ENCODE measurements at regions not wholly inside any gene's neighbourhood (a gene's known extent, or its start where the extent isn't known, plus 50 kb on each side); places are given as distances from the start of the nearest gene placed in this dataset.

DNA sequence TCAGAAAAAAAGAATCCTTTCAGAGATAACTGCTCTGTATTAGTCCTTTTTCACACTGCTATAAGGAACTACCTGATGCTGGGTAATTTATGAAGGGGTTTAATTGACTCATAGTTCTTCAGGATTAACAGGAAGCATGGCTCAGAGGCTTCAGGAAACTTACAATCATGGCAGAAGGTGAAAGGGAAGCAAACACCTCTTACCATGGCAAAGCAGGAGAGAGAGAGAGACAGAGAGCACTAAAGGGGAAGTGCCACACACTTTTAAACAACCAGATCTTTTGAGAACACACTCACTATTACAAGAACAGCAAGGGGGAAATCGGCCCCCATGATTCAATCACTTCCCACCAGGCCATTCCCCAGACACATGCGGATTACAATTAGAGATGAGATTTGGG is 114.2 kb downstream of the TES start:
- ATAC-seq (no peak), DNase-seq (ENCODE audit: low spot score) (no peak)
- Mint-ChIP-seq H3K36me3 (ENCODE audit: low read depth) (no peaks in the 10 kb centered on the region), H3K9me3 (peaks cover 1% of the 10 kb centered on the region; the same call in 1 of the 3 replicates), H3K4me1 (no peaks in the 10 kb centered on the region; the same call in 2 of the 3 replicates), H3K4me3 (no peak overlapping the region), H3K27me3 (ENCODE audit: insufficient read depth, low read depth, poor library complexity) (no peaks in the 10 kb centered on the region), H3K27ac (no peak overlapping the region)
- Histone ChIP-seq H3K4me1 (ENCODE audit: insufficient read depth) (no peaks in the 10 kb centered on the region), H3K9me2 (ENCODE audit: insufficient read depth) (no peaks in the 10 kb centered on the region), H3K27me3 (ENCODE audit: insufficient read depth) (no peaks in the 10 kb centered on the region), H3K79me2 (replicated peaks; ENCODE audit: insufficient read depth) (no peaks in the 10 kb centered on the region), H3F3A (replicated peaks; ENCODE audit: low read depth) (no peaks in the 10 kb centered on the region), H3K36me3 (ENCODE audit: insufficient read depth) (no peaks in the 10 kb centered on the region), H3K27ac (ENCODE audit: low read depth) (no peak overlapping the region), H3K4me2 (no peak overlapping the region), H2AFZ (no peak overlapping the region), H4K20me1 (replicated peaks; ENCODE audit: insufficient read depth) (no peaks in the 10 kb centered on the region), H3K4me3 (no peak overlapping the region)
- TF ChIP-seq POLR2AphosphoS5 (IDR thresholded peaks at IDR 0.05; ENCODE audit: low read depth) (no peak), ZNF331 (CRISPR knock-in tag; IDR thresholded peaks at IDR 0.05; ENCODE audit: low read depth) (no peak)
- TF ChIP-seq, protein P1, sequence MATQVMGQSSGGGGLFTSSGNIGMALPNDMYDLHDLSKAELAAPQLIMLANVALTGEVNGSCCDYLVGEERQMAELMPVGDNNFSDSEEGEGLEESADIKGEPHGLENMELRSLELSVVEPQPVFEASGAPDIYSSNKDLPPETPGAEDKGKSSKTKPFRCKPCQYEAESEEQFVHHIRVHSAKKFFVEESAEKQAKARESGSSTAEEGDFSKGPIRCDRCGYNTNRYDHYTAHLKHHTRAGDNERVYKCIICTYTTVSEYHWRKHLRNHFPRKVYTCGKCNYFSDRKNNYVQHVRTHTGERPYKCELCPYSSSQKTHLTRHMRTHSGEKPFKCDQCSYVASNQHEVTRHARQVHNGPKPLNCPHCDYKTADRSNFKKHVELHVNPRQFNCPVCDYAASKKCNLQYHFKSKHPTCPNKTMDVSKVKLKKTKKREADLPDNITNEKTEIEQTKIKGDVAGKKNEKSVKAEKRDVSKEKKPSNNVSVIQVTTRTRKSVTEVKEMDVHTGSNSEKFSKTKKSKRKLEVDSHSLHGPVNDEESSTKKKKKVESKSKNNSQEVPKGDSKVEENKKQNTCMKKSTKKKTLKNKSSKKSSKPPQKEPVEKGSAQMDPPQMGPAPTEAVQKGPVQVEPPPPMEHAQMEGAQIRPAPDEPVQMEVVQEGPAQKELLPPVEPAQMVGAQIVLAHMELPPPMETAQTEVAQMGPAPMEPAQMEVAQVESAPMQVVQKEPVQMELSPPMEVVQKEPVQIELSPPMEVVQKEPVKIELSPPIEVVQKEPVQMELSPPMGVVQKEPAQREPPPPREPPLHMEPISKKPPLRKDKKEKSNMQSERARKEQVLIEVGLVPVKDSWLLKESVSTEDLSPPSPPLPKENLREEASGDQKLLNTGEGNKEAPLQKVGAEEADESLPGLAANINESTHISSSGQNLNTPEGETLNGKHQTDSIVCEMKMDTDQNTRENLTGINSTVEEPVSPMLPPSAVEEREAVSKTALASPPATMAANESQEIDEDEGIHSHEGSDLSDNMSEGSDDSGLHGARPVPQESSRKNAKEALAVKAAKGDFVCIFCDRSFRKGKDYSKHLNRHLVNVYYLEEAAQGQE (IDR thresholded peaks at IDR 0.05; ENCODE audit: unreplicated experiment): no peak
- TF ChIP-seq, protein P2, sequence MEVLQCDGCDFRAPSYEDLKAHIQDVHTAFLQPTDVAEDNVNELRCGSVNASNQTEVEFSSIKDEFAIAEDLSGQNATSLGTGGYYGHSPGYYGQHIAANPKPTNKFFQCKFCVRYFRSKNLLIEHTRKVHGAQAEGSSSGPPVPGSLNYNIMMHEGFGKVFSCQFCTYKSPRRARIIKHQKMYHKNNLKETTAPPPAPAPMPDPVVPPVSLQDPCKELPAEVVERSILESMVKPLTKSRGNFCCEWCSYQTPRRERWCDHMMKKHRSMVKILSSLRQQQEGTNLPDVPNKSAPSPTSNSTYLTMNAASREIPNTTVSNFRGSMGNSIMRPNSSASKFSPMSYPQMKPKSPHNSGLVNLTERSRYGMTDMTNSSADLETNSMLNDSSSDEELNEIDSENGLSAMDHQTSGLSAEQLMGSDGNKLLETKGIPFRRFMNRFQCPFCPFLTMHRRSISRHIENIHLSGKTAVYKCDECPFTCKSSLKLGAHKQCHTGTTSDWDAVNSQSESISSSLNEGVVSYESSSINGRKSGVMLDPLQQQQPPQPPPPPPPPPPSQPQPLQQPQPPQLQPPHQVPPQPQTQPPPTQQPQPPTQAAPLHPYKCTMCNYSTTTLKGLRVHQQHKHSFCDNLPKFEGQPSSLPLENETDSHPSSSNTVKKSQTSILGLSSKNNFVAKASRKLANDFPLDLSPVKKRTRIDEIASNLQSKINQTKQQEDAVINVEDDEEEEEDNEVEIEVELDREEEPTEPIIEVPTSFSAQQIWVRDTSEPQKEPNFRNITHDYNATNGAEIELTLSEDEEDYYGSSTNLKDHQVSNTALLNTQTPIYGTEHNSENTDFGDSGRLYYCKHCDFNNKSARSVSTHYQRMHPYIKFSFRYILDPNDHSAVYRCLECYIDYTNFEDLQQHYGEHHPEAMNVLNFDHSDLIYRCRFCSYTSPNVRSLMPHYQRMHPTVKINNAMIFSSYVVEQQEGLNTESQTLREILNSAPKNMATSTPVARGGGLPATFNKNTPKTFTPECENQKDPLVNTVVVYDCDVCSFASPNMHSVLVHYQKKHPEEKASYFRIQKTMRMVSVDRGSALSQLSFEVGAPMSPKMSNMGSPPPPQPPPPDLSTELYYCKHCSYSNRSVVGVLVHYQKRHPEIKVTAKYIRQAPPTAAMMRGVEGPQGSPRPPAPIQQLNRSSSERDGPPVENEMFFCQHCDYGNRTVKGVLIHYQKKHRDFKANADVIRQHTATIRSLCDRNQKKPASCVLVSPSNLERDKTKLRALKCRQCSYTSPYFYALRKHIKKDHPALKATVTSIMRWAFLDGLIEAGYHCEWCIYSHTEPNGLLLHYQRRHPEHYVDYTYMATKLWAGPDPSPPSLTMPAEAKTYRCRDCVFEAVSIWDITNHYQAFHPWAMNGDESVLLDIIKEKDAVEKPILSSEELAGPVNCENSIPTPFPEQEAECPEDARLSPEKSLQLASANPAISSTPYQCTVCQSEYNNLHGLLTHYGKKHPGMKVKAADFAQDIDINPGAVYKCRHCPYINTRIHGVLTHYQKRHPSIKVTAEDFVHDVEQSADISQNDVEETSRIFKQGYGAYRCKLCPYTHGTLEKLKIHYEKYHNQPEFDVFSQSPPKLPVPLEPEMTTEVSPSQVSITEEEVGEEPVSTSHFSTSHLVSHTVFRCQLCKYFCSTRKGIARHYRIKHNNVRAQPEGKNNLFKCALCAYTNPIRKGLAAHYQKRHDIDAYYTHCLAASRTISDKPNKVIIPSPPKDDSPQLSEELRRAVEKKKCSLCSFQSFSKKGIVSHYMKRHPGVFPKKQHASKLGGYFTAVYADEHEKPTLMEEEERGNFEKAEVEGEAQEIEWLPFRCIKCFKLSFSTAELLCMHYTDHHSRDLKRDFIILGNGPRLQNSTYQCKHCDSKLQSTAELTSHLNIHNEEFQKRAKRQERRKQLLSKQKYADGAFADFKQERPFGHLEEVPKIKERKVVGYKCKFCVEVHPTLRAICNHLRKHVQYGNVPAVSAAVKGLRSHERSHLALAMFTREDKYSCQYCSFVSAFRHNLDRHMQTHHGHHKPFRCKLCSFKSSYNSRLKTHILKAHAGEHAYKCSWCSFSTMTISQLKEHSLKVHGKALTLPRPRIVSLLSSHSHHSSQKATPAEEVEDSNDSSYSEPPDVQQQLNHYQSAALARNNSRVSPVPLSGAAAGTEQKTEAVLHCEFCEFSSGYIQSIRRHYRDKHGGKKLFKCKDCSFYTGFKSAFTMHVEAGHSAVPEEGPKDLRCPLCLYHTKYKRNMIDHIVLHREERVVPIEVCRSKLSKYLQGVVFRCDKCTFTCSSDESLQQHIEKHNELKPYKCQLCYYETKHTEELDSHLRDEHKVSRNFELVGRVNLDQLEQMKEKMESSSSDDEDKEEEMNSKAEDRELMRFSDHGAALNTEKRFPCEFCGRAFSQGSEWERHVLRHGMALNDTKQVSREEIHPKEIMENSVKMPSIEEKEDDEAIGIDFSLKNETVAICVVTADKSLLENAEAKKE (CRISPR knock-in tag; IDR thresholded peaks at IDR 0.05): no peak

All from GM23338 (cell line).